H1 (cell line): ENCODE measurements at regions not wholly inside any gene's neighbourhood (a gene's known extent, or its start where the extent isn't known, plus 50 kb on each side); places are given as distances from the start of the nearest gene placed in this dataset.
A peak's percentile ranks its signal among the peaks of the same experiment; 100 is the strongest.

Source experiments
- BACH1 ChIP-seq: IDR thresholded peaks from 2 replicates; pipeline ENCODE4 v1.6.1; 2012; ENCODE audit warnings: low read length, improper control_type of control experiment
- CEBPB ChIP-seq: IDR thresholded peaks from 2 replicates; pipeline ENCODE4 v1.6.1; 2012; ENCODE audit warnings: low read depth, low read length
- CHD1 ChIP-seq: IDR thresholded peaks from 2 replicates; pipeline ENCODE4 v1.6.1; 2012; ENCODE audit warnings: low read depth, low read length, improper control_type of control experiment
- EGR1 ChIP-seq: IDR thresholded peaks from 2 replicates; pipeline ENCODE4 v1.6.1; 2011; ENCODE audit warnings: low read depth, low read length, borderline replicate concordance
- FOSL1 ChIP-seq: IDR thresholded peaks from 2 replicates; pipeline ENCODE4 v1.6.1; 2011; ENCODE audit warnings: mild to moderate bottlenecking, low read depth, low read length, moderate library complexity; ENCODE audit not compliant: insufficient read depth
- GABPA ChIP-seq: IDR thresholded peaks from 2 replicates; pipeline ENCODE4 v1.6.1; 2011; ENCODE audit warnings: mild to moderate bottlenecking, low read length, moderate library complexity, borderline replicate concordance; ENCODE audit not compliant: insufficient read depth
- HDAC2 ChIP-seq, 2 experiments: fragments of 300-600 bp in 1 of 2; sonication (generic) in 1 of 2; IDR thresholded peaks; 2 replicates each; pipeline ENCODE4 v1.6.1; 2011 to 2012; ENCODE audit warnings: low read depth in 2 of 2, low read length in 2 of 2, mild to moderate bottlenecking in 2 of 2, moderate library complexity in 2 of 2, borderline replicate concordance in 1 of 2, inconsistent platforms in 1 of 2
- HDAC6 ChIP-seq: IDR thresholded peaks from one replicate; pipeline ENCODE4 v1.7.1; 2012; ENCODE audit warnings: low read depth, mild to moderate bottlenecking, inconsistent platforms, low read length, moderate library complexity
- KDM4A ChIP-seq: IDR thresholded peaks from one replicate; pipeline ENCODE4 v1.7.1; 2012; ENCODE audit warnings: low read depth, mild to moderate bottlenecking, moderate library complexity, low read length, inconsistent platforms; ENCODE audit not compliant: severe bottlenecking
- NANOG ChIP-seq: IDR thresholded peaks from 2 replicates; pipeline ENCODE4 v1.6.1; 2011; ENCODE audit warnings: low read length, low read depth, mild to moderate bottlenecking, inconsistent platforms; ENCODE audit not compliant: insufficient read depth, poor library complexity, severe bottlenecking
- POLR2A ChIP-seq, 2 experiments: IDR thresholded peaks; 1 replicate in 1 of 2; 2 replicates in 1 of 2; pipeline ENCODE4 v1.6.1; 2011; ENCODE audit warnings: low read depth in 2 of 2, low read length in 2 of 2, mild to moderate bottlenecking in 2 of 2; ENCODE audit errors: control extremely low read depth in 1 of 2
- POLR2AphosphoS5 ChIP-seq: IDR thresholded peaks from 2 replicates; pipeline ENCODE4 v1.6.1; 2011; ENCODE audit warnings: low read depth, low read length
- RBBP5 ChIP-seq: IDR thresholded peaks from 2 replicates; pipeline ENCODE4 v1.7.1; 2012; ENCODE audit warnings: low read depth, mild to moderate bottlenecking, inconsistent platforms, low read length, moderate library complexity, borderline replicate concordance
- RFX5 ChIP-seq: IDR thresholded peaks from 2 replicates; pipeline ENCODE4 v1.6.1; 2011; ENCODE audit warnings: low read depth, low read length, improper control_type of control experiment, borderline replicate concordance
- RNF2 ChIP-seq: fragments of 200-900, 300-1000 bp; sonication (generic); IDR thresholded peaks from 2 replicates; pipeline ENCODE4 v1.7.1; 2016; ENCODE audit warnings: borderline replicate concordance, low read depth, mild to moderate bottlenecking, antibody characterized with exemption, low read length; ENCODE audit not compliant: poor library complexity, severe bottlenecking; ENCODE audit errors: missing control alignments
- SRF ChIP-seq: IDR thresholded peaks from 2 replicates; pipeline ENCODE4 v1.6.1; 2011; ENCODE audit warnings: mild to moderate bottlenecking, low read depth, low read length, moderate library complexity
- TAF1 ChIP-seq: IDR thresholded peaks from 2 replicates; pipeline ENCODE4 v1.6.1; 2011; ENCODE audit warnings: mild to moderate bottlenecking, low read depth, low read length
- TBP ChIP-seq: IDR thresholded peaks from 2 replicates; pipeline ENCODE4 v1.6.1; 2011; ENCODE audit warnings: low read depth, low read length, improper control_type of control experiment
- TCF12 ChIP-seq: IDR thresholded peaks from 2 replicates; pipeline ENCODE4 v1.6.1; 2011; ENCODE audit warnings: low read depth, mild to moderate bottlenecking, low read length
- ZNF274 ChIP-seq: IDR thresholded peaks from 2 replicates; pipeline ENCODE4 v1.7.0; 2012; ENCODE audit warnings: low read length, borderline replicate concordance; ENCODE audit errors: extremely low read depth
- TF ChIP-seq, protein P1 (sequence below), 3 experiments: IDR thresholded peaks; 1 replicate in 2 of 3; 2 replicates in 1 of 3; pipeline versions ENCODE4 v1.5.1 to v1.6.1; 2011; ENCODE audit warnings: low read length in 3 of 3, mild to moderate bottlenecking in 3 of 3, inconsistent platforms in 2 of 3, low read depth in 1 of 3, moderate library complexity in 1 of 3; ENCODE audit not compliant: insufficient read depth in 1 of 3; ENCODE audit errors: control extremely low read depth in 1 of 3

DNA sequence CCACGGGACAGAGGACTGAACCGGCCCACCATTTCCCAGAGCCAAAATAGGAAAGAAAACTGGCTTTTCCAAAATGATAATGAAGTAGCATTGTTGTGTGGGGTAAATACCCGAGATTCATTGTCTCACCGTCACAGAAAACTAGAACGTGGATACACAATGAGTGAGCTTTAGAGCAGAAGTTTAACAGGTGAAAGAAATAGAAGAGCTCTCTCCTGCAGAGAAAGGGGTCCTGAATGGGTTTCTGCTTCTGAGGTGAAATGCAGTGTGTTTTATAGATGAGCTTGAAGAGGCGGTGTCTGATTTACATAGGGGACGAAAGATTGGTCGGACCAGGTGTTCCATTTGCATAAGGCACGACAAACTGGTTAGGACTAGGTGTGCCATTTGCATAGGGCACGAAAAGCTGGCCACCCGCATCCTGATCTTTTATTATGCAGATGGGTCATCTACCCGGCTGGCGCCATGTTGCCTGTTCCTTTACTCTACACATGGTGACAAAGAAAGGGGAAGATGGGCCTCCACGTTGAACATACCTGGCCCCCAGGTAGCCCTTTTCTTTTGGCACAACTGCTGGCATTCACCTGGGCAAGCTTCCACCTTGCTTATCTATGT is 118.1 kb downstream of the ATXN3L start (continued):
- TF ChIP-seq, protein P1, sequence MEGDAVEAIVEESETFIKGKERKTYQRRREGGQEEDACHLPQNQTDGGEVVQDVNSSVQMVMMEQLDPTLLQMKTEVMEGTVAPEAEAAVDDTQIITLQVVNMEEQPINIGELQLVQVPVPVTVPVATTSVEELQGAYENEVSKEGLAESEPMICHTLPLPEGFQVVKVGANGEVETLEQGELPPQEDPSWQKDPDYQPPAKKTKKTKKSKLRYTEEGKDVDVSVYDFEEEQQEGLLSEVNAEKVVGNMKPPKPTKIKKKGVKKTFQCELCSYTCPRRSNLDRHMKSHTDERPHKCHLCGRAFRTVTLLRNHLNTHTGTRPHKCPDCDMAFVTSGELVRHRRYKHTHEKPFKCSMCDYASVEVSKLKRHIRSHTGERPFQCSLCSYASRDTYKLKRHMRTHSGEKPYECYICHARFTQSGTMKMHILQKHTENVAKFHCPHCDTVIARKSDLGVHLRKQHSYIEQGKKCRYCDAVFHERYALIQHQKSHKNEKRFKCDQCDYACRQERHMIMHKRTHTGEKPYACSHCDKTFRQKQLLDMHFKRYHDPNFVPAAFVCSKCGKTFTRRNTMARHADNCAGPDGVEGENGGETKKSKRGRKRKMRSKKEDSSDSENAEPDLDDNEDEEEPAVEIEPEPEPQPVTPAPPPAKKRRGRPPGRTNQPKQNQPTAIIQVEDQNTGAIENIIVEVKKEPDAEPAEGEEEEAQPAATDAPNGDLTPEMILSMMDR (IDR thresholded peaks at IDR 0.05; ENCODE audit: control extremely low read depth in 1 of 3, insufficient read depth in 1 of 3, low read depth in 1 of 3, low read length in 3 of 3): no peak
- TF ChIP-seq KDM4A (no peak), CEBPB (no peak), ZNF274 (no peak), HDAC6 (no peak), TBP (peak; percentile 93), EGR1 (no peak), RBBP5 (no peak), GABPA (no peak), POLR2A (IDR thresholded peaks at IDR 0.05; ENCODE audit: control extremely low read depth in 1 of 2, low read depth in 2 of 2, low read length in 2 of 2) (peak; percentile 66 to 67), SRF (no peak), TAF1 (peak; percentile 56; the same call in 1 of the 2 replicates), CHD1 (no peak), RNF2 (no peak), HDAC2 (IDR thresholded peaks at IDR 0.05; ENCODE audit: borderline replicate concordance in 1 of 2, low read depth in 2 of 2, low read length in 2 of 2) (no peak), RFX5 (no peak), TCF12 (peak; percentile 70; the same call in 1 of the 2 replicates), NANOG (peak; percentile 32), FOSL1 (no peak), POLR2AphosphoS5 (peak; percentile 79), BACH1 (no peak)
